Lower leg skin (tissue), 4 donors: ENCODE measurements at regions not wholly inside any gene's neighbourhood (a gene's known extent, or its start where the extent isn't known, plus 50 kb on each side); places are given as distances from the start of the nearest gene placed in this dataset.

ENCODE experiments used
- DNase-seq, 2 donors: peaks; one replicate each; pipeline ENCODE4 v3.0.0-alpha.2; 2019; ENCODE audit warnings: low spot score in 2 of 2
- H3K4me3 ChIP-seq: fragments of 200-600 bp; sonication (generic); 2 replicates; pipeline ENCODE4 v1.5.1; 2017; ENCODE audit warnings: mild to moderate bottlenecking, low read depth; ENCODE audit not compliant: poor library complexity, severe bottlenecking
- CTCF ChIP-seq, 3 donors: fragments of 450-650 bp; IDR thresholded peaks; one replicate each; pipeline ENCODE4 v1.5.1; 2016; ENCODE audit warnings: antibody characterized with exemption in 3 of 3, mild to moderate bottlenecking in 3 of 3, moderate library complexity in 2 of 3
- POLR2A ChIP-seq, 2 donors: fragments of 450-650 bp; IDR thresholded peaks; one replicate each; pipeline ENCODE4 v1.6.1; 2016 to 2017; ENCODE audit warnings: antibody characterized with exemption in 2 of 2, mild to moderate bottlenecking in 1 of 2, moderate library complexity in 1 of 2
- WGBS, 2 donors: methylation state at CpG; one replicate each; pipeline ENCODE4 v1.1.5; 2018; 5-methylcytosine and 5-hydroxymethylcytosine counted together
- intact Hi-C: fragments of 100-400 bp; cut with DNase I; formaldehyde crosslinking; loops from one replicate; pipeline ENCODE4 v1.15.0; 2023; ENCODE audit warnings: low total_unique reads

- intact Hi-C loops = no loop called here
- no peak overlapping the region for H3K4me3 ChIP-seq
- no peak for DNase-seq
- 62 to 65% methylated on average over 6 of the region's 6 CpGs for WGBS, 2 donors
- TF ChIP-seq POLR2A (IDR thresholded peaks at IDR 0.05) (no peak), CTCF (IDR thresholded peaks at IDR 0.05) (no peak)
Observed at GRCh38 chr7:113804475-113805095, 114.2 kb downstream of the PPP1R3A start.

- no peak for DNase-seq
- intact Hi-C loops = no loop called here
- no peak for TF ChIP-seq CTCF (IDR thresholded peaks at IDR 0.05)
- TF ChIP-seq POLR2A (IDR thresholded peaks at IDR 0.05) = no peak
- WGBS, 2 donors = 67 to 82% methylated on average over 1 of the region's 1 CpG
- H3K4me3 ChIP-seq = no peak overlapping the region
Observed at GRCh38 chr7:113801751-113802150, 117.1 kb downstream of the PPP1R3A start.

DNA sequence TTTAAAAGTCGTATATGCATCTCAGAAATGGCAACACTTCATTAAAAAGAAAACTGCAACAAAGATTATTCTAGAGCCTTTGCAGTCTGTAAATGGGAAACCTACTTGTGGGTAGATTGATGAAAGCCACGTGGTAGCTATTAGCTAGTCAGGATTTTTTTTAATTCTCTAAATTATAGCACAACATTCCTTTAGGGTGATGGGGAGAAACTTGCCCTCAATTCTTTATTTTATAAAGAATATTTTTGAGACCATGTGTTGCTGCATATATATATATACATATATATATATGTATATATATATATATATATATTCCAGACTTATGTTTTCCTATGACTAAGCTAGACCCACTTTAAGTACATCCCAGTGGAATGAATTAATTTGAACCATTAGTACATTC is 118.0 kb downstream of the PPP1R3A start:
- WGBS, 2 donors = 43 to 54% methylated on average over 2 of the region's 2 CpGs
- TF ChIP-seq POLR2A (IDR thresholded peaks at IDR 0.05) (no peak), CTCF (IDR thresholded peaks at IDR 0.05) (no peak)
- DNase-seq = no peak
- H3K4me3 ChIP-seq = no peak overlapping the region
- intact Hi-C loops = no loop called here

GRCh38 chr7:113799896-113800295 is 118.9 kb downstream of the PPP1R3A start:
- intact Hi-C loops = no loop called here
- 48 to 75% methylated on average over 3 of the region's 3 CpGs for WGBS, 2 donors
- no peak for DNase-seq
- H3K4me3 ChIP-seq = no peak overlapping the region
- TF ChIP-seq POLR2A (IDR thresholded peaks at IDR 0.05) (no peak), CTCF (IDR thresholded peaks at IDR 0.05) (no peak)

DNA sequence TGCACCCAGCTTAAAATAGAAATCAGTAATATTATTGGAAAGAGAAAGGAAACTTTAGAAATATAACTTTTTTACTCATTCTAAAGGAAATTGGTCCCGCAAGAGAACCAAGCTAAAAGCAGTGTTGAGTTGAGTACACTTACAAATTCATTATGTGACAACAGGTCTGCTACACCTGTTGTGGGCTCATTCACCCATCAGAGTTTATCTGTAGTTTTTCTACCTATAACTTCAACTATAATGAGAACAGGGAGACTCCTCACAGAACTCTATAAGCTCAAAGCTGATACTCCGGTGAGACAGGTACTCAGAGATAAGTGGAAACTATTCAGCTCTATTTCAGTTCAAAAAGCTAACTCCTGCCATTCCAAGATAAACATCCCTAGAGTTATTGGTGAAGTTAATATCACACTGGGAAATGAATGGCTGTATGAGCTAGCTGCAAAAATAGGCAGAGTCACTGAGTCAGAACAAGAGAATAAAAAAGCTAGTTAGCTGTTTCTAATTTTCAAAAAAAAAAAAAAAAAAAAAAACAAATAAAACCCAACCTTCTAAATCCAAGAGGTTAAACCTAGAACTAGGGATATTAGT is 121.3 kb downstream of the PPP1R3A start:
- WGBS, 2 donors = 86 to 87% methylated on average over 2 of the region's 2 CpGs
- no peak for TF ChIP-seq CTCF (IDR thresholded peaks at IDR 0.05)
- DNase-seq = no peak
- intact Hi-C loops = no loop called here
- no peak overlapping the region for H3K4me3 ChIP-seq

GRCh38 chr7:113796557-113796956 is 122.3 kb downstream of the PPP1R3A start:
- intact Hi-C loops = no loop called here
- H3K4me3 ChIP-seq = no peak overlapping the region
- no peak for DNase-seq
- no peak for TF ChIP-seq CTCF (IDR thresholded peaks at IDR 0.05)
- TF ChIP-seq POLR2A (IDR thresholded peaks at IDR 0.05) = no peak
- 51 to 58% methylated on average over 2 of the region's 2 CpGs for WGBS, 2 donors
